GM12864 (cell line): ENCODE measurements at regions not wholly inside any gene's neighbourhood (a gene's known extent, or its start where the extent isn't known, plus 50 kb on each side); places are given as distances from the start of the nearest gene placed in this dataset.
A peak's percentile ranks its signal among the peaks of the same experiment; 100 is the strongest.

Source experiments
- DNase-seq: peaks from one replicate; pipeline ENCODE4 v3.0.0-alpha.2; 2011; ENCODE audit warnings: low read depth
- H3K4me3 ChIP-seq: 2 replicates; pipeline ENCODE4 v1.5.1; 2011; ENCODE audit warnings: mild to moderate bottlenecking, low read depth, low read length, control low read depth
- CTCF ChIP-seq: IDR thresholded peaks from 2 replicates; pipeline ENCODE4 v1.5.1; 2011; ENCODE audit warnings: low read depth, mild to moderate bottlenecking, moderate library complexity, low read length, control low read depth, inconsistent platforms; ENCODE audit errors: missing control alignments

- TF ChIP-seq CTCF: no peak
- peak; percentile 8 for DNase-seq
- H3K4me3 ChIP-seq: no peak overlapping the region
Measured at GRCh38 chr2:150133623-150134022, 353.8 kb downstream of the RND3 start.

GRCh38 chr2:150129921-150130575 lies 357.4 kb downstream of the RND3 start:
- TF ChIP-seq CTCF: no peak
- DNase-seq: no peak

GRCh38 chr2:150127995-150128394 lies 359.5 kb downstream of the RND3 start:
- DNase-seq: no peak
- no peak overlapping the region for H3K4me3 ChIP-seq
- no peak for TF ChIP-seq CTCF

More at GRCh38 chr2:150129921-150130575, 357.4 kb downstream of the RND3 start:
- no peak overlapping the region for H3K4me3 ChIP-seq

- TF ChIP-seq CTCF: no peak
- no peak overlapping the region for H3K4me3 ChIP-seq
- no peak for DNase-seq
Measured at GRCh38 chr2:150127346-150127990, 360.0 kb downstream of the RND3 start.

GRCh38 chr2:150126839-150127238 lies 360.6 kb downstream of the RND3 start:
- no peak overlapping the region for H3K4me3 ChIP-seq
- DNase-seq: no peak
- no peak for TF ChIP-seq CTCF

GRCh38 chr2:150126143-150126740 lies 361.2 kb downstream of the RND3 start:
- DNase-seq: no peak
- no peak overlapping the region for H3K4me3 ChIP-seq
- no peak for TF ChIP-seq CTCF

GRCh38 chr2:150125708-150126107 lies 361.8 kb downstream of the RND3 start:
- no peak for TF ChIP-seq CTCF
- no peak overlapping the region for H3K4me3 ChIP-seq
- DNase-seq: no peak
